GM19467 (cell line): ENCODE measurements at regions not wholly inside any gene's neighbourhood (a gene's known extent, or its start where the extent isn't known, plus 50 kb on each side); places are given as distances from the start of the nearest gene placed in this dataset.
A peak's percentile ranks its signal among the peaks of the same experiment; 100 is the strongest.

ENCODE experiments used
- ATAC-seq: cut with Tn5 transposase; IDR thresholded peaks from one replicate; pipeline ENCODE4 v1.9.1; 2021; ENCODE audit warnings: mild to moderate bottlenecking, moderate library complexity; ENCODE audit not compliant: unreplicated experiment

DNA sequence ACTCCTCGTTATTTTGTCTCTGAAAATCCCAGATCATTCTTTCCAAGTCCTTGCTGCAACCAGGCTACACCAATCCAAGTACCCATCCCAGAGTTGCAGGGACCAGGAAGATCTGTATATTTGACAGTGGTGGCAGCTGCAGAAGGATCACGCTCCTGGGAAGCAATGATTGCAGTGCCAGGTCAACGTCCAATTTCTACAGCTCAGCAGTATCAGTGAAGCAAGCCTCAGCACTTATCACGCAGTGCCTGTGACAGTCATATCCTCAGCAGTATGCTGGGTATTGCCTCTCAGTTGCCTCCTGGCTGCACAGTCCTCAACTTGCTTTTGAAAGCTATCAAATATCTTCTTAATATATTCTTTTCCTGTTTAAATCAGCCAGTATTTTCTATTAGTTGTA is 66.7 kb downstream of the BARHL2 start:
- no peak for ATAC-seq

DNA sequence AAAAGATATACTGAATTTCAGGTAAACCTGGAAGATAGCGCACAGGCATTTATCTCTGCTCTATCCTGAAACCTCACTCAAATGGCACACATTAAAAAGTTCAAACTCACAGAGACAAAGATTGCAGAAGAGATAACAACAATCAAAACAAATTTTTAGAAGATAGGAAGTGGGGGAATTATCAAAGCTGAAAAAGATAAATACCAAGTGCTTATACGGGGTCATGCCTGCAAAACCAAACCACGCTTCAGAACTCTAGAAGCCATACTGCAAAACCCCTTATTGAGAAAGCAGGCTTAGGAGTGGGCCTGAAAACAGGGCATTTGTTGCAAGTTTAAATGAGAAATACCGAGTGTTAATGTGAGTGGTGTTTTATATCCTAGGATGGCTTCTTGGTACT is 76.8 kb downstream of the BARHL2 start:
- no peak for ATAC-seq

DNA sequence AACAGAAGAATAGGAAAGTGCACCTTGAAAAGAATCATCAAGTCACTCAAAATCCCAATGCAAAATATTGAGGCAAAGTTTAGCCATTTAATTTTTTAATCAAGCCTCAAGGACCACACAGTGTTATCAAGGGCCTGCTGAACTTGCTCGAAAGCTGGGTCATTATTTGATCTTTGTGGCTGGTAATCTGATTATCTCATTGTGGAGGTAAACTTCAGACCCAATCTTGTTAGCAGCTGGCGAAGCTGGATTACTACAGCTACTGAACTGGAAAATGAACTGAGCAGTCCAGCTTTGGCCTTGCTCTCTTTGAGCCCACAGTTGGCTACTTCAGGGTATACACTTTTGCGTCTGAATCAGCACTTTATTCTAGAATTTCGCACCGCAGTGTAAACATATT is 94.4 kb downstream of the BARHL2 start:
- no peak for ATAC-seq

DNA sequence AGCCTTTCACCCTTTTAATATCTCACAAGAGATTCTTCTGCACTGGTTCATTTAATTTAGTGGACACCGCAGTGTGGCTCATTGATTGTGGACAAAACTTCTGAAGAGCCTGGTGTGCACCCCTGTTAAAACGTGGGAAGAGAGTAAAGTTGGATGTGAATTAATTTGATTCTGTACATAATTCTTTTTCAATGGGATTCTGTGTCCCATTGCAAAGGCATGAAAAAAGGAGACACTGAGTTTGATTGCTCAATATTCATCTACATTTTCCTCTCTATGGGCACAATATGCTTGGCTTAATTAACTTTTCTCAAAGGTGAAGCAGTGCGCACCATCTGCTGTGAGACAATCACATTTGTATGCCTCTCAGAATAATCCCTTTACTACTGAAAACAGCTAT is 95.1 kb downstream of the BARHL2 start:
- no peak for ATAC-seq

DNA sequence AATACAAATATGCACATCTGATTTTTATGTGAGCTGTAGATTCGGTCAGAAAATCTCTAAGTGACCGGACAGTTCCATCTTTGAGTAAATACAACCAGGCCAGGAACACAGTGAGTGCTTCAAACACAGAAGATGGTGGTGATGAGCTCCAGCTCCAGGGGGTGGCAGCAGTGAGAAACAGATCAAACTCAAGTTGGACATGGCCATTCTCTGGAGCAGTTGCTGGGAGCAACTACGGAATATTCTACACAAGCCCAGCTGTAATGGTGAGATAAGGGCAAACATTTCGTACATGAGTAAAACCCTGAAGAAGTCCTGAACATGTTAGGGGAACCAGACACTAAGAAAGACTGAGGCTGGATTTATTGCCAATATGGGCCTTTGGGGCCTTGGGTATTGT is 100.7 kb downstream of the BARHL2 start:
- ATAC-seq: no peak

DNA sequence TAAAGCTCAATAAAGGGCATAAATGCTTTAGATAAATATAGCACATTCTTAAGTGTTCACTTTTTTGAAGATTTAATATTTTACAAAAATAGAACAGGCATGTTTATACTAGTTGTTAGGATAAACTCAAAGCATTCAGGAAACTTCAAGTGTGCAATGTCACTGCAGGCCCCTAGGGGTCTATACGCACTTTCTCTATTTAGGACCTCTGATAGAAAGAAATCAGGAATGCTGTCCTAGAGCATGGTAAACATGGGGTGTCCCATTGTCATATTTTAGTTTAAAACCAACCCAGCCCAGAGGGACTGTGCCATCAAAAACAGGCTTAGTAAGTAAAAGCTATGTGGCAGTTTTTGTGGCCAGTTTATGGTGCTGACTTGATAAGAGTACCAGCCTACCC is 102.2 kb downstream of the BARHL2 start:
- ATAC-seq: no peak

DNA sequence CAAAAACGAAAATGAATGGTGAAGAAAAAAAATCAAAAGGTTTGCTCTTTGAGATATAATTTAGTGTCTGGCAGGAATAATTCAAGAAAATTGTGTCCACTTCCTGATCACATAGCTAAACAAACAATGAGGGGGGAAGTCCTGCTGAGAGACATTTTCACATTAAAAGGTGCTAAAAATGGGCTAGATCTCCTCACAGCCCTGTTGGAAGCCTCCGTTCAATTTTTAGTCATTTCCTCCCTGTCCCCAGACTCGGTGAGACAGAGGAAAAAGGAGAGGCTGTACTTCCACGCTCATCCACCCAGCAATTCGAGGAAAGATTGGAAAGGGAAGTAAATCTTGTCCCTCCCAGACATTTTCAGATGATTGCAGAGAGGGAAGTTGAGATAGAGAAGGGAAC is 103.7 kb downstream of the BARHL2 start:
- no peak for ATAC-seq

DNA sequence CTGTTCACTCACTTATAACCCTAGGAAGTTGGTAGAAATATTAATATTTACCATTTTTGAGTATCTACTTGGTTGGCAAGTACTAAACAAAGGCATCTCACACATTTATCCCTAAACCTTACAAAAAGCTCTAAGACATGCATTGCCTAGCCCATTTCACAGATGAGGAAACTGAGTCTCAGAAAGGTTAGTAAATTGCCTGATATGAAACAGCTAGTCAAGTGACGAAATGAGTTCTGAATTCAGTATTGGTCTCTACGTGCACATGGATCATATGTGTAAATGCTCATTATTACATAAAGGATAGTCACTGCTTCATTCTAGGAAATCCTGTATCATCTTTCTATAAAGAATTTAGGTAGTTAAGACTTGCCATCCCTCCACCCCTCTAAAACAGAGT is 105.1 kb downstream of the BARHL2 start:
- no peak for ATAC-seq

DNA sequence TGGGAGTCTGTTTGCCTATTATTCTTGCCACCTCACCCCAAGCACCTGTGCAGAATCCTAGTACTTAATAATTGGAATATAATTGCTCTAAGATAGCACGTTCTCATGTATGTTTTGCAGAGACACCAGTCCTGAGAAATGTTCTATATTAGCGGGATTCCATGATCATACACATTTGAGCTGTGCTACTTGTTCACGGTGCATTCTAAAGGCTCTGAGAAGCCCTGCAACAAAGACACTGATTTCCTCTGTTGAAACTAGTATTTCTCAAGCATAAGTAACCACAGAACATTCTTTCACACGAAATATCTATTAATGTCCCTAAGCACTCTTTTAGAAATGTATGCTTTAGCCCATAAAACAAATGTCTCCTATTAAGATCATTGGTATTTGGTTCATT is 109.4 kb downstream of the BARHL2 start:
- ATAC-seq: no peak

DNA sequence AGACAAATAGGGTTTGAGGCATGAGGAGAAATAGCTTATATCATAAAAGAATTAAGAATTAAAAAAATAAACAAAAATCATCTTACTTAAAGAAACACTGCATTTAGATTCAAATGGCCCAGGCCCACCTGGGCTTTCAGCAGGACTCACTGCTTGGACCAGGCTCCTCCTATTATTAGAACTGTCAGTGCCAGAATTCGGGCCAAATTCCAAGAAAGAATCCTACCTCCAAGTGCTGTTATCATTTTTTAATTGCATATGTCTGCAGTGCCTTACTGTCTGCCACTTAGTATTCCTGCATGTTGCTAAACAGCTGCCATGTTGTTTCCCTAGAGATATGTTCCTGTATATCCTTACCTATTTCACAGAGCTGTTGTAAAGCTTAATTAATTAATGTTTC is 112.0 kb downstream of the BARHL2 start:
- no peak for ATAC-seq

DNA sequence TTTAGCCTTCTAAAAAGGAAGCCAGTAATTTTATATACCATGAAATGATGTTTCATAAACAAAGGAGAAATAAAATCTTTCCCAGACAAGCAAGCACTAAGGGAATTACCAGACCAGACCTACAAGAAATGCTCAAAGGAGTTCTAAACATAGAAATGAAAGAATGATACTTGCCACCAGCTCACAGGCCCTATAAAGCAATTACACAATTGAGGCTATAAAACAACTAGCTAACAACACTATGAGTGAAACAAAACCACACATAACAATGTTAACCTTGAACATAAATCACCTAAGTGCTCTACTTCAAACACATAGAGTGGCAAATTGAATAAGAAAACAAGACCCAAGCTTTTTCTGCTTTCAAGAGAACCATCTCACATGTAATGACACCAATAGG is 123.8 kb downstream of the BARHL2 start:
- no peak for ATAC-seq

DNA sequence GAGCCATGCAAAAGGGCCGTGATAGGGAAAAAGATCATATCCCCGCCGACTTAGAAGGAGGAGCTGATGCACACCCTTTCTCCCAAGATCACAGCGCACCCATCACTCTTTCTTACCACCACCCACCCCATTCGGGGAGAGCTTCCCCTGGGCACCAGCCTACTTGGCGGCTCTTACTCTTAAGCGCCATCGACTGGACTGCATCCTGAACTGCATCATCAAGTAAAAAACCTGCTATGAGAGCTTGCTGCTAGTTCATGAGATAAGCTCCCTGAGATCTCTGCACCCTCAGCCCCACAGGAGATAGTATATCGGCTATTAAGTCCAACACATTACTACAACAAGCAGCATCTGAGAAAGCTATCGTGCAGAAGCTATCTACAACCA is 125.1 kb downstream of the BARHL2 start:
- no peak for ATAC-seq

DNA sequence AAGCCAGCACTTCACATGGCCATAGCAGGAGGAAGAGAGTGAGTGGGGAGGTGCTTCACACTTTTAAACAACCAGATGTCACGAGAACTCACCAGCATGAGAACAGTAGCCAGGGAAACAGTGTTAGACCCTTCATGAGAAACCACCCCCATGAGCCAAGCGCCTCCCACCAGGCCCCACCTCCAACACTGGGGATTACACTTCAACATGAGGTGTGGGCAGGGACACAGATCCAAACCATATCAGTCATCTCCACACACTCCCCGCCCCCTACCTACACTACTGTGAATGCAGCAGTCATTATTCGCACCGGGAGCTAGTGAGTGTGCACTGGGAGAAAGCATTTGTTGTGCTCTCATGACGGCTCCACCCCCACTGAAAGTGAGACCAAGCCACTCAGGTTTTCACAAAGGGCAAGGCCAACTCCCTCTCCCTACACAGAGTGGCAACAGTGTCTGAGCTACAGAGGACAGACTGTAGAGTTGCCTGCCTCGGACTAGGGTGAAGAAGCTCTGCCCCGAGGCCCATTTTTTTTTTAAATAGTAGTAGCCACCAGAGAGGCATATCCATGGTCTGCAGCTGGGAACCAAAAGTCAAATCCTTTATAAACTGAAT is 125.6 kb downstream of the BARHL2 start:
- ATAC-seq: no peak

DNA sequence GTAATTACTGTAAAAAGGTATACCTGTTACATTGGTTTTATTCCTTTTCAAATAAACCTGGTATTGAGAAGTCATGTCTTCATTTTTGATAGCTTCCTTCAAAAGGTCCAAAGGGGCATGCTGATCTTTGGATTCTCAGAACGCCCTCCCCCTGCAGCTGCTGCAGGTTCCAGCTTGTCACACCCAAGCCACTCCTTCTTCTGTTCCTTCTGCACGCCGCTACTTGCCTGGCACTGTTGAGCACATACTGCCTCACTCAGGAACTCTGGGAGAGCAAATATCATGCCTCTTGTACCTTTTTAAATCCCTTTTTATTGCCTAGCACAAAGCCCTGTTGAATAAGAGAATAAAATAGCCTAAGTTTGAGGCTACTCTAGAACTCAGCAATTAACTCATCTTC is 136.9 kb downstream of the BARHL2 start:
- ATAC-seq: no peak

DNA sequence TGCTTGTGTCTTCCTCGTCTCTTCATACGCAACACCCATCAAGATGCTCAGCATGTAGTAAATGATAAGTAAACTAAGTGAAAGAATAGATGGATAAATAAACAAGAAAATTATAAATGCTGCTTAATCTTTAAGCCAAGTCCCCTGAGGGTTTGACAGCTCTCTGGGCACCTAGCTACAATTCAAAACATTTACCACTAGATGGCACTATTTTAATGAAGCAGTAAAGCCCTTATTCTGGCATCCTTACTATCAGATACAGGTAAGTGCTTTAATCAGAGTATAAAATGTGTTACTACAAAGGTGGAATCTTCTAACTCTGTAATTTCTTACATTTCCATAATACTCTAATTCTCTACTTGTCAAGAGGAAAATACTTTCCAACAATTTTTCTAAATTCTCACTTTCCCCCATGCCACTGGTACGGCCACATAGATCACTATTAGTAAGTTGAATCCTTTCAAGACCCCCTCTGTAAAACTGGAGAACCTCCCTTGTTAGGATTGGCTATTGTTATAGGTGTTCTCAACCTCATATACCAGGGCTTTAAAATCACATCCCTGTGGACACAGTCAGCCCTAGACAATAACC is 137.8 kb downstream of the BARHL2 start:
- peak; percentile 73 for ATAC-seq

DNA sequence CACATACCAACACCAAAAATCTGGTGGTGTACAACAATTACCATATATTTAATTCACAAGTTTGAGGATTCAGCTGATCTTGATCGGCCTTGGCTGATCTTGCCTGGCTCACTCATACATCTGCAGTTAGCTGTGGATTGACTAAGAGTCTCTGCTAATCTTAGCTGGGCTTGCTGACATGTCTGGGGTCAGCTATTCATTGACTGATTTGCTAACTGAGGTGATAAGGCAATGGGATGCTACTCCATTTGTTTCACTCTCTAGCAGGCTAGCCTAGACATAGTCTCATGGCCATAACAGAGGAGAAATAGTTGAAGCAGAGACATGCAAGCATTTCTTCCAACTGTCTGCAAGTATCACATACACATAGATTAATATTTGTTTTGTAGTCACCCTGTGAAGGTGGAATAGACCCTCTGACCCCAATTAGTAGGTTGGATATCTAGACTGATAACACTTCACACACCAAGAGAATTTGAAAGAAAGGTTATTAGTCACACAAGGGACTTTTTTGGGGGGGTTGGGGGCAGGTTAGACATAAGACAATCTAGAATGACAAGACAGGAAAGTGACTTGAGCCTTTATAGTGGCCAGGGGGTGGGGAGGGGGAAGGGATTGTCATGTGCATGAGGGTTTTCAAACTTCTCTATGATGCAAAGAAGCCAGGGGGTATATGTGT is 142.3 kb downstream of the BARHL2 start:
- no peak for ATAC-seq

DNA sequence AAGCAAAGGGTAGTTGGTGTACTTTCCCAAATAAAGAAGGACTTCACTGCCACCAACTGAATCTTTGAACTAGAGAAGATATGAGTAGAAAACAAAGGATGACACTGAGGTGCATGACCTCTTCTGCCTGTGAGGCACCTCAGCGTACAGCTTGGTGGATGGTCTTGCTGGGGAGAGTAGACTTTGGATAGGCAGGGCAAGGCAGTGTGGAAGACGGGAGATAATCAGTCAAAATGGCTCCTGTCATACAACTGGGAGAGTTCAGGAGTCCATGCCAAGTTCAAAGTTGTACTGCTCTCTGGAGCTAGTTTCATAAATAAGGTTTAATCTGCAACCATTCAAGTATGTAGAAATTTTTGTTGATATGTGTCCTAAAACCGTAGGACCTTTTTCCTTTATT is 143.4 kb downstream of the BARHL2 start:
- no peak for ATAC-seq

DNA sequence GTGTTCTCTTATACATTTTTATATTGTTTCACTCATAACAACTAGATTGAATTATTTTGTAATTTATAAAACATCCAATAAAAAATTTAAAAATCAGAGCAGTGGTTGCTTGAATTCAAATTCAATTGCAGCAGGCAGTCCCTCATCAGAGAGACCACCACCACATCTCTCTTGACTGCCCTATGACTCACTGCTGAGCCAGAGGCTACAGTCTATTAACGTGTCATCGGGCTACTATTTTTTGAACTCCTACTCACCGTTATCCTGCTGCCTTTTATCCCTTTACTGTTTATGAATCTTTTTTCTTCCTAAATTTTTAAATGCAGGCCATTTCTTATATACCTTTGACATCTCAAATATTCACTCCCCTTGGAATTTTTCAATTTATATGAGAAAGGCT is 144.7 kb downstream of the BARHL2 start:
- no peak for ATAC-seq

DNA sequence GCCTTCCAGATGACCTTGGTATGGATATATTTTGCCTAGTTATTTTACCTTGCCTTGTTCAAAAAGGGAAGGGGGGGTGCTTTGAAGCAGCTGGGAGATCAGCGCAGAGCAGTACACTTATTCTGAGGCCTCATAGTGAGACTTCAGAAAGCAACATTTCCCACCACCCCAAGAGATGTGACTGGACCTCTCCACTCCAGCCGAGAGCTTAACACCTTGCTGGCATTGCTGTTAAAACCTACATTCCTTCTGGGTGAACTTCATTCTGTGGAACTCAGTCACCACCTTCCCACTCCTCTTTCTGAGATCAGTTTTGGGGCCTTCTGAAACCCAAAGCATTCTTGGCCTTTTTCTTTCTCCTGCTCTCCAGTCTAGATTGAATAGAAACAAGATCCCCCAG is 148.7 kb downstream of the BARHL2 start:
- no peak for ATAC-seq

DNA sequence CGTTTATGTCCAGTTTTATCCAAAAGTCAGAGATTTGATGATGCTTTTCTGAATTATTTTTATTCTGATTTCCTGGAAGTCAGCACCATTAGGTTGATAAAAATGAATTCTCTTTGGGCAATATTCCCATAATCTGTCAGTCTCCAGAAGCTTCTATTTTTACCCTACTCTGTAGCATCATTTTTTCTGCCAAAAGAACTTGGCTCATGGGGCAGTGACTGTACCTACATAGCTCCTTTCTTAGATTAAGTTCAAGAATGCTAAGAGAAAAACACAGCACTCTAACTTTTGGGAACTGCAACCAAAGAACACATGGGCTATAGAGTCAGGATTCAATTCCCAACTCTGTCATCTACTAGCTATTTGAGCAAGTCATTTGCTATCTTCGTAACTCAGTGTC is 152.9 kb downstream of the BARHL2 start:
- ATAC-seq: no peak

DNA sequence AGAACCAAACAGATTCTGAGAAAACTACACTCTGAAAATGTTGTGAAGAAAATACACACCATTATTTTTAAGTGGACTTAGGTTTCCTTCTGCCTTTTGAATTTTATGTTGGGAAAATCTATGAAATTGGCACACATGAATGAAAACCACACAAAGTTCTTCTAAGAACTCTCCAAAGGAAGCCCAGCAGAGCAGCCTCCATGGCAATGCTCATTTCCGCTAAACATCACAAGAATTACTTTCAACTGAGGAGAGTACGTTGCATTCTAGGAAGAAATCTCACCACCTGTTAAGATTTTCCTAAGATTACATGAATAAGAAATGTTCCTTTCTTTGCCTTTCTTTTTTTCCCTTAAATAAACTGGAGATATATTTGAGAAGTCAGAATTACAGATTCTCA is 154.2 kb downstream of the BARHL2 start:
- ATAC-seq: no peak

DNA sequence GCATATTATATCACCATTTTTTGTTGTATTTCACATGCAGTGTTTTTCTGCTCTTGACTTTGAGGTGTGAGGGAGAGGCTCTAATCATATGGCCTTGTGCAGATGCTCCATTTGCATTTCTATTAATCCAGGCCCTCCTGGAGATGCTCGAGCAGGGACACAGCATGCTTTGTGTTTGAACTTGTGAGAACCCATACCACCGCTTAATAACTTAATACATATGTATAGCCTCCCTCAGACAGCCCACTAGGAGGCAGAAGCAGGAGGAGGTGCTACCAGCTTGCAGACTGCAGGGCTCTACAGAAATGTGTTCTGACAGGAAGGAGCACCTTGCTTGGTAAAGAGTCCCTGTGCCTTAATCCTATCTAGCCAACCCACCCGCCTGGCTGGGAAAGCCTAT is 155.2 kb downstream of the BARHL2 start:
- ATAC-seq: no peak
